OCI-LY7 (cell line): ENCODE measurements at regions not wholly inside any gene's neighbourhood (a gene's known extent, or its start where the extent isn't known, plus 50 kb on each side); places are given as distances from the start of the nearest gene placed in this dataset. TPM values are rescaled to one million over a fixed set of nuclear protein-coding genes. Genes with fewer than 3 reads are reported as not detected.

Experiments
- small RNA-seq: library from RNA; depleted of rRNA; stranded (forward); fragments of <200 nt; gene quantifications from one replicate; pipeline ENCODE3, GENCODE V24; 2014

Small RNA genes lying in the stretch of these regions (small RNA-seq; reads per million reads assigned to genes)
- not detected for gene AL162151.2
- gene RN7SL714P = not detected
